Uterus (tissue), 2 donors: ENCODE measurements at regions not wholly inside any gene's neighbourhood (a gene's known extent, or its start where the extent isn't known, plus 50 kb on each side); places are given as distances from the start of the nearest gene placed in this dataset.

Source experiments
- POLR2A ChIP-seq, 2 donors: fragments of 450-650 bp; IDR thresholded peaks; one replicate each; pipeline ENCODE4 v1.6.1; 2016; ENCODE audit warnings: antibody characterized with exemption in 2 of 2, mild to moderate bottlenecking in 1 of 2, moderate library complexity in 1 of 2
- TF ChIP-seq, protein P1 (sequence below), 4 experiments: fragments of 200-600 bp in 2 of 4; fragments of 450-650 bp in 2 of 4; sonication (generic) in 2 of 4; IDR thresholded peaks; one replicate each; pipeline ENCODE4 v1.5.1; 2016 to 2019; ENCODE audit warnings: antibody characterized with exemption in 4 of 4, mild to moderate bottlenecking in 2 of 4, moderate library complexity in 1 of 4

DNA sequence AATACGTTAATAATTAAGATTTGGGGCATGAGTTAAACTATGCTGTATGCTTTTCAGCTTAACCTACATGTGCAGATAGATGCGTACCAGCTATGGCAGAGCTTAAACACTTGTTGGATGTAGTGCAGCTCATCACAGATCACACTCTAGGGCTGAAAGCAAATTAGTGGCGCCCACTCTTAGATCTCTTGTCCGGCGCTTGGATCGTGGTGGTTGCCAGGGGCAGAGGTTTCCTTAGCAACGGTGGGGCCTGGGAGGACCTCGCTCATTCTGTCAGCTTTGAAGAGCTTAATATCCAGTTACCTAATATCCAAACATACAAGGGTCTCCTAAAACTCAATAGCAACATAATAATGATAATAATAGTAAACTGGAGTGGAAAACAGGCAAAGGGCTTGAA, 548.2 kb upstream of the PFKP start:
- TF ChIP-seq, protein P1, sequence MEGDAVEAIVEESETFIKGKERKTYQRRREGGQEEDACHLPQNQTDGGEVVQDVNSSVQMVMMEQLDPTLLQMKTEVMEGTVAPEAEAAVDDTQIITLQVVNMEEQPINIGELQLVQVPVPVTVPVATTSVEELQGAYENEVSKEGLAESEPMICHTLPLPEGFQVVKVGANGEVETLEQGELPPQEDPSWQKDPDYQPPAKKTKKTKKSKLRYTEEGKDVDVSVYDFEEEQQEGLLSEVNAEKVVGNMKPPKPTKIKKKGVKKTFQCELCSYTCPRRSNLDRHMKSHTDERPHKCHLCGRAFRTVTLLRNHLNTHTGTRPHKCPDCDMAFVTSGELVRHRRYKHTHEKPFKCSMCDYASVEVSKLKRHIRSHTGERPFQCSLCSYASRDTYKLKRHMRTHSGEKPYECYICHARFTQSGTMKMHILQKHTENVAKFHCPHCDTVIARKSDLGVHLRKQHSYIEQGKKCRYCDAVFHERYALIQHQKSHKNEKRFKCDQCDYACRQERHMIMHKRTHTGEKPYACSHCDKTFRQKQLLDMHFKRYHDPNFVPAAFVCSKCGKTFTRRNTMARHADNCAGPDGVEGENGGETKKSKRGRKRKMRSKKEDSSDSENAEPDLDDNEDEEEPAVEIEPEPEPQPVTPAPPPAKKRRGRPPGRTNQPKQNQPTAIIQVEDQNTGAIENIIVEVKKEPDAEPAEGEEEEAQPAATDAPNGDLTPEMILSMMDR (IDR thresholded peaks at IDR 0.05), result no peak
- no peak for TF ChIP-seq POLR2A (IDR thresholded peaks at IDR 0.05)
